HG03571 (cell line): ENCODE measurements at regions not wholly inside any gene's neighbourhood (a gene's known extent, or its start where the extent isn't known, plus 50 kb on each side); places are given as distances from the start of the nearest gene placed in this dataset.

Experiments used
- ATAC-seq: cut with Tn5 transposase; IDR thresholded peaks from one replicate; pipeline ENCODE4 v1.9.1; 2021; ENCODE audit not compliant: unreplicated experiment

DNA sequence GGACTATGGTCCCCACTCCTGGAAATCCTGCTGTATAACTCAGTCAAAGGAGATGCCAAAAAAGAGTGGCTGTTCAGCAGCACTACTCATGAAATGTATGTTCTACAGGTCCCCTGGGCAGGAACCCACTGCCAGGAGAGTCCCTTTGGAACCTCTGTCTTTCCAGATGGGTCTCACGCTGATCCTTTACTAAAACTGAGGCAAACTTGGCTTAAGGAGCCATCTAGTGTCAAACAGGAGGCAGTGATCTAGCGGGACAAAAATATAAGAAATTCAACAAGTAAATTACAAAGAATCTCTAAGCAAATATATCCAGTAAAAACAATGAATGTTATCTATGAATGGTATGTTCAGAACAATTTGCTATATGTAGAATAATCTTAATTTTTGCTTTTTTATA, 80.5 kb upstream of the PRMT6 start:
- no peak for ATAC-seq

GRCh38 chr1:106978477-106979322, 77.8 kb upstream of the PRMT6 start:
- no peak for ATAC-seq

GRCh38 chr1:106979371-106979770, 77.1 kb upstream of the PRMT6 start:
- no peak for ATAC-seq

DNA sequence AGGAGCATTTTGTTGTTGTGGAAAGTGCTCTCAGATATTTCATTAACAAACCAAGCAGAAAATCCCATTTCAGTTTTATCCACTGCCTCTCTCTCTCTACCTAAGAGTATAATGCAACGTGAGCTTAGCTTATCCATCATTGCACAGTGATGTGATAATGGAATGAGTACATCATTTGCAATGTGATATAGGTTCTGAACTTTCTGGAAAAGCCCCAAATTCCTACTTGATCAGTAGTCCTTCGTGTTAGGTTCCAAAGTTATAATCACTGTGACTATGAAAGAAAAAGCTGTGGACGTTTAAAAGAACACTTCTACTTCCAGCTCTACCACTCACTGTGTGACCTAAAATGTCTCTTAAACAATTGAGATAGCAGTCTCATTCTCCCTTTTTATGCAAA, 76.4 kb upstream of the PRMT6 start:
- no peak for ATAC-seq

GRCh38 chr1:106984801-106985200, 71.7 kb upstream of the PRMT6 start:
- no peak for ATAC-seq

DNA sequence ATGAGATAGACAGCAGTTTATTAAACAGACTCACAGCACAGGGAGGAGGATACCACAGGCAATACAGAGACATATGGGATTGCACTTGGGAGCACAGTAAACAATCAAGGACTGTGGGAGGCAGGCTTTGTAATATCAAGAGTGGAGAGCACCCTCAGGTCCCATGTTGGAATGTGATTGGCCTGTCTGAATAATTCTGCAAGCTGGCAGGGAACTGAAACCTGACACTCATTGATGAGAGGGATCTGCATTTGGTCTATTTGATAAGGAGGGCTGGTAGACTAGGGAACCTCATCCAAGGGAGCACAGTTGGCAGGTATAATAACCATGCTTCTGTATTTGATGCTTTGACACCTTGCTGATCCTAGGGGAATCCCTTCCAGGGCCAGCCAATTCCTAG, 69.9 kb upstream of the PRMT6 start:
- no peak for ATAC-seq

- ATAC-seq, result peak; percentile 91
Measured at GRCh38 chr1:106995970-106996369, 60.5 kb upstream of the PRMT6 start.

GRCh38 chr1:106998431-106999002, 58.0 kb upstream of the PRMT6 start:
- no peak for ATAC-seq

GRCh38 chr1:107000902-107001301, 55.6 kb upstream of the PRMT6 start:
- ATAC-seq, result no peak

DNA sequence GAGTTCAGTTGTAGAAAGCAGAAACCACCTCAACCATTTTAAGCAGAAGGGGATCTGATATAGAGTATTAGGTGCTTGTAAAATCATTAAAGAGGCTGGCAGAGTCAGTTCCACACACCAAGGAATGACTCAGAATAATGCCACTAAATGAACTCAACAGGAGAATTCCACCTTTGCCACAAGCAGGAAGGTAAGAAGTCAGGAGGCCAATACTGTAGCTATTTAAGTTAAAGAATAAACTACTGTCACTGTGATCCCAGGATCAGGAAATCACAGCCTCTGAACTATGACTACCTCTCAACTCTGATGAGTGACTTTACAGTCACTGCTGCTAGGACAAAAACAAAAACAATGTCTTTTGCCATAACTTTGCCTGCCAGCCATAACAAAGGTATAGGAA, 52.5 kb upstream of the PRMT6 start:
- ATAC-seq, result no peak

DNA sequence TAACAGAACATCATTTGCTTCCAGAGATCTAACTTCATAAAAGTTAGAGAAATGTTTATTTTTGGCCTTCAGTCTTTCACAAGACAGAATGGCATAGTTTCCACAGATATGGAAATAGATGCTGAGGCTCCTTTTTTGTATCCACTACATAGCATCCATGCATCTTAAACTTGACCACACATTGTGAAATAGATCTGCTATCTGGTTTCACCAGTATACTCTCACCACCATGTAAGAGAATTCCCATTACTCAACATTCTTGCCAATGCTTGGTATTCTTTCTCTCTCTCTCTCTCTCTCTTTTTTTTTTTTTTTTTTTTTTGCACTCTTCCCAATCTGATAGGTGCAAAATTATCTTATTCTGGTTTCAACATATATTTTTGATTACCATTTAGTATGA, 52.1 kb upstream of the PRMT6 start:
- ATAC-seq, result no peak
